Right lobe of liver (tissue), 6 donors: ENCODE measurements at regions not wholly inside any gene's neighbourhood (a gene's known extent, or its start where the extent isn't known, plus 50 kb on each side); places are given as distances from the start of the nearest gene placed in this dataset.

Experiments used
- ATAC-seq, 4 donors: fragments of 200-7000 bp; cut with Tn5 transposase; one replicate each; pipeline ENCODE4 v1.9.1; 2020; ENCODE audit warnings: mild to moderate bottlenecking in 4 of 4, moderate library complexity in 4 of 4
- DNase-seq, 3 donors: peaks; one replicate each; pipeline ENCODE4 v3.0.0-alpha.2; 2020
- H3K27ac ChIP-seq, 3 donors: fragments of 200-600 bp; one replicate each; pipeline ENCODE4 v1.8.0; 2022
- H3K27me3 ChIP-seq, 2 donors: fragments of 200-600 bp; one replicate each; pipeline ENCODE4 v1.8.0; 2022
- H3K36me3 ChIP-seq, 4 donors: fragments of 200-600 bp; sonication (generic) in 1 of 4; one replicate each; pipeline versions ENCODE4 v1.5.1 to v1.8.0; 2017 to 2022; ENCODE audit warnings: control low read depth in 1 of 4
- H3K4me1 ChIP-seq, 4 donors: fragments of 200-600 bp; sonication (generic) in 1 of 4; one replicate each; pipeline versions ENCODE4 v1.5.1 to v1.8.0; 2017 to 2022; ENCODE audit warnings: control low read depth in 1 of 4
- H3K4me3 ChIP-seq, 3 donors: fragments of 200-600 bp; one replicate each; pipeline ENCODE4 v1.8.0; 2022
- H3K9me3 ChIP-seq, 4 donors: fragments of 200-600 bp; sonication (generic) in 1 of 4; one replicate each; pipeline versions ENCODE4 v1.5.1 to v1.8.0; 2017 to 2022; ENCODE audit warnings: control low read depth in 1 of 4
- CTCF ChIP-seq, 4 donors: fragments of 200-600 bp in 3 of 4; fragments of 450-650 bp in 1 of 4; IDR thresholded peaks; one replicate each; pipeline versions ENCODE4 v1.5.1 to v1.8.0; 2016 to 2022; ENCODE audit warnings: antibody characterized with exemption in 4 of 4, mild to moderate bottlenecking in 2 of 4
- POLR2A ChIP-seq: fragments of 450-650 bp; IDR thresholded peaks from one replicate; pipeline ENCODE4 v1.6.1; 2017; ENCODE audit warnings: antibody characterized with exemption, mild to moderate bottlenecking
- WGBS: methylation state at CpG from one replicate; pipeline ENCODE4 v1.1.6; 2018; ENCODE audit warnings: low coverage, low lambda C conversion rate; ENCODE audit not compliant: insufficient coverage; ENCODE audit errors: missing lambda C conversion rate; 5-methylcytosine and 5-hydroxymethylcytosine counted together
- intact Hi-C, 2 donors: fragments of 100-400 bp; cut with DNase I; formaldehyde crosslinking; loops; one replicate each; pipeline versions ENCODE4 v1.11.2 to v1.14.1; 2022
- donor health status: DM: no; HTN: yes; CAD: no.
- donor health status: DM: no; HTN: no; CAD: no.
- donor health status: DM: no; HTN: no; CAD: no.
- donor health status: DM: no; HTN: yes; CAD: no.
- donor health status: DM: no; HTN: yes; CAD: no.

GRCh38 chr21:16837721-16838120 lies 675.1 kb upstream of the CXADR start:
- intact Hi-C loops: no loop called here
- WGBS: 43% methylated on average over 2 of the region's 2 CpGs
- ATAC-seq (no peak), DNase-seq (no peak)
- H3K36me3 ChIP-seq: no peaks in the 10 kb centered on the region
- no peaks in the 10 kb centered on the region for H3K4me1 ChIP-seq
- H3K27ac ChIP-seq: no peak overlapping the region
- H3K27me3 ChIP-seq: no peaks in the 10 kb centered on the region
- TF ChIP-seq POLR2A (no peak), CTCF (IDR thresholded peaks at IDR 0.05) (no peak)
- H3K9me3 ChIP-seq: no peaks in the 10 kb centered on the region
- H3K4me3 ChIP-seq: no peak overlapping the region

- H3K4me3 ChIP-seq: no peak overlapping the region
- H3K27ac ChIP-seq: no peak overlapping the region
- intact Hi-C loops: no loop called here
- H3K4me1 ChIP-seq: no peaks in the 10 kb centered on the region
- no peaks in the 10 kb centered on the region for H3K27me3 ChIP-seq
- DNase-seq: no peak
- 47% methylated on average over 3 of the region's 3 CpGs for WGBS
- H3K36me3 ChIP-seq: no peaks in the 10 kb centered on the region
- ATAC-seq: no peak
- TF ChIP-seq CTCF (IDR thresholded peaks at IDR 0.05): no peak
- no peak for TF ChIP-seq POLR2A
- no peaks in the 10 kb centered on the region for H3K9me3 ChIP-seq
Measured at GRCh38 chr21:16838331-16838730, 674.5 kb upstream of the CXADR start.

- no peaks in the 10 kb centered on the region for H3K27me3 ChIP-seq
- H3K4me1 ChIP-seq: no peaks in the 10 kb centered on the region
- intact Hi-C loops: no loop called here
- no peaks in the 10 kb centered on the region for H3K9me3 ChIP-seq
- TF ChIP-seq CTCF (IDR thresholded peaks at IDR 0.05) (no peak), POLR2A (no peak)
- ATAC-seq (no peak), DNase-seq (no peak)
- no peak overlapping the region for H3K4me3 ChIP-seq
- no peak overlapping the region for H3K27ac ChIP-seq
- no peaks in the 10 kb centered on the region for H3K36me3 ChIP-seq
Measured at GRCh38 chr21:16840538-16840937, 672.3 kb upstream of the CXADR start.

- intact Hi-C loops: no loop called here
- no peaks in the 10 kb centered on the region for H3K4me1 ChIP-seq
- ATAC-seq (no peak), DNase-seq (no peak)
- H3K27me3 ChIP-seq: no peaks in the 10 kb centered on the region
- H3K36me3 ChIP-seq: no peaks in the 10 kb centered on the region
- H3K27ac ChIP-seq: no peak overlapping the region
- 48% methylated on average over 4 of the region's 4 CpGs for WGBS
- TF ChIP-seq CTCF (IDR thresholded peaks at IDR 0.05) (no peak), POLR2A (no peak)
- H3K4me3 ChIP-seq: no peak overlapping the region
- H3K9me3 ChIP-seq: no peaks in the 10 kb centered on the region
Measured at GRCh38 chr21:16841975-16842695, 670.7 kb upstream of the CXADR start.

GRCh38 chr21:16842696-16843035 lies 670.2 kb upstream of the CXADR start:
- H3K9me3 ChIP-seq: no peaks in the 10 kb centered on the region
- H3K4me3 ChIP-seq: no peak overlapping the region
- no peaks in the 10 kb centered on the region for H3K4me1 ChIP-seq
- TF ChIP-seq POLR2A: no peak
- TF ChIP-seq CTCF (IDR thresholded peaks at IDR 0.05): no peak
- H3K27ac ChIP-seq: no peak overlapping the region
- no peaks in the 10 kb centered on the region for H3K27me3 ChIP-seq
- H3K36me3 ChIP-seq: no peaks in the 10 kb centered on the region
- ATAC-seq (no peak), DNase-seq (no peak)
- 76% methylated on average over 5 of the region's 5 CpGs for WGBS
- intact Hi-C loops: no loop called here
